Right hindlimb (tissue), 1 donor: ENCODE measurements at regions not wholly inside any gene's neighbourhood (a gene's known extent, or its start where the extent isn't known, plus 50 kb on each side); places are given as distances from the start of the nearest gene placed in this dataset.

ENCODE experiments used
- DNase-seq: peaks from one replicate; pipeline ENCODE4 v3.0.0-alpha.2; 2018

DNA sequence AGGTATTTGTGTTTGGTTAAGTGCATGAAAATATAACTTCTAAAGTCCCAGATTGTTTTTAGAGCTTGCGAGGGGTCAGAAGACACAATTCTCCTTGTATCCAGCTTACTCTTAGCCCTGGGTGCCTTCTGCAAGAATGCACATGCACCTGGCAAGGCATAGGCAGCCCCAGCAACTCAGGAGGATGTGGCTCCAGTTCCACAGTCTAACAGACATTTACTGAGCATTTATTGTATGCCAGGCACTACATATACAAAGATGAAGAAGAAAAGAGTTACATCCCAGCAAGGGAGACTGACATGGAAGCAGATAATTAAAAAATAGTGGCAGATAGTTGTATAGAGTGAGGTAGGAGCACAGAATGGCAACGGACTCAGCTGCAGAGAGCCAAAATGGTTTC is 101.1 kb upstream of the FRY start:
- DNase-seq, result no peak

DNA sequence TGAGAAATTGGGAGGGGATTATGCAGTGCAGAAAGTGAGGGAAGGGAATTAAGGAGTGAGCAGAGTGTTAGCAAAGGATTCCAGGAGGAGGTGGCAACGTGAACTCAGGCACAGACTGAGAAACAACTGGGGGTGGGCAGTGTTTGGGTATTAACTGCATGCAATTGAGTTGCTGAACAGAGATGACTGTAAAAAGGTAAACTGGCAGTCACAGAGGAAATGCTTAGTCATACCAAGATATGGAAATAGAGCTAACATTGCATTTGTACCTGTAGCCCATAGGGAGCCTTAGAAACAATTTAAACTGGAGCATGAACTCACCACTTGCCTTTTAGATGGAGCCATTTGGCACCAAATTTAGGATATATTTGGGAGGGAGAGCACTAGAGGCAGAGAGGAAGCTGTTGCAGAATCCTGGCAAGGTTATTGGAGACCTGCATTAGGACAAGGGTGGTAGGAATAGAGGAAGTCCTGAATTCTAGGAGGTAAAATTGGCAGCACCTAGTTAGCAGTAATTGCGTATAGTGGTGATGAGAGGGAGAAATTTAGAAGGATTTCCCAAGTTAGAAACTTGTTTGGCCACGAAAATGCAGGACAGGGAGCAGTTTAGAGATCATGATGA is 100.6 kb upstream of the FRY start:
- DNase-seq, result no peak

DNA sequence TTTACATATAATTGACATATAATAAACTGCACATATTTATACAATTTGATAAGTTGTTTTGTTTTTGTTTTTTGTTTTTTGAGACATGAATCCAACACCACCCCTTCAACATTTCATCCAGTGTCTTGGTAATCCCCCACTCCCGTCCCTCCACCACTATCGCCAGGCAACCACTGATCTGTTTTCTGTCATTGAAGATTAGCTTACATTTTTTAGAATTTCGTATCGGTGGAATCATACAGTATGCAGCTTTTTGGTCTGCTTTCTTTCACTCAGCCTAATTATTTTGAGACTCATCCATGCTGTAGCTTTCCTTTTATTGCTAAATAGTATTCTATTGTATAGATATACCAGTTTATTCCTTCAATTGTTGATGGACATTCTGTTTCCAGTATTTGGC is 94.1 kb upstream of the FRY start:
- DNase-seq, result no peak

GRCh38 chr13:31940076-31940475 is 91.5 kb upstream of the FRY start:
- no peak for DNase-seq

GRCh38 chr13:31943591-31943990 is 88.0 kb upstream of the FRY start:
- no peak for DNase-seq

GRCh38 chr13:31944262-31945160 is 87.1 kb upstream of the FRY start:
- no peak for DNase-seq

DNA sequence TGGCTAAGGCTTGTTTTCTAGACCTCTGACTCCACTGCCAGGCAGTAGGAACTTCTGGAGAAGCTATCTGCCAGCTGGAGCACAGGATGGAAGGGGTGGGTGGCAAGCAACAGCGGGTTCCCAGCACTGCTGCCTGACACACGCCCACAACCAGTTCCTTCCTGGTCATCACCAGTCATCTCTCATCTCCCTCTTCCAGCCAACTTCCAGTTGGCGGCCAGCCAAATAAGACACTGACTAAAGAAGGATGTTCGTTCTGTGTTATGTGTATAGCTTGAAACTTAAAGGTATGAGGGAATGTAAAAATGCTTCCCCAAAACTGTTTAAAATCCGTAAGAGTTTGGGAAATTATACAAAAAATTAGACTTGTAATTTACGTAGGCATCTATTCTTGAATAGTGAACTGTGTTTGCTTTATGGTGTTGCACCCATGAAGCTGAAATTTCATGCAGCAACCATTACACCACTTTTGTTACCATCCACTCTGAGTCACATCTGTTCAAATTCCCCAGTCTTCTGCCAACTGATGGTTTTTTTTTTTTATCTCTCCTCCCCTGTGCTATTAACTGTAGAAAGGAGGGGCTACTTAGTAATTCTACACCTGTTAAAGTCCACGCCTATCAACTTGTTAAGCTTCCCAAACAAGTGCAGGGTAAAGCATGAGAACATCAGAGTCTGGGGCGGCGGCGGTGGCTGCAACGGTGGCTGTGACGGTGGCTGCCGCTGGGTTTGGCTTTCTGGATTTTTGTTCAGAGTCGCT is 86.2 kb upstream of the FRY start:
- DNase-seq, result peak; percentile 81

- no peak for DNase-seq
Measured at GRCh38 chr13:31946091-31946770, 85.3 kb upstream of the FRY start.

- no peak for DNase-seq
Measured at GRCh38 chr13:31947105-31947504, 84.5 kb upstream of the FRY start.

DNA sequence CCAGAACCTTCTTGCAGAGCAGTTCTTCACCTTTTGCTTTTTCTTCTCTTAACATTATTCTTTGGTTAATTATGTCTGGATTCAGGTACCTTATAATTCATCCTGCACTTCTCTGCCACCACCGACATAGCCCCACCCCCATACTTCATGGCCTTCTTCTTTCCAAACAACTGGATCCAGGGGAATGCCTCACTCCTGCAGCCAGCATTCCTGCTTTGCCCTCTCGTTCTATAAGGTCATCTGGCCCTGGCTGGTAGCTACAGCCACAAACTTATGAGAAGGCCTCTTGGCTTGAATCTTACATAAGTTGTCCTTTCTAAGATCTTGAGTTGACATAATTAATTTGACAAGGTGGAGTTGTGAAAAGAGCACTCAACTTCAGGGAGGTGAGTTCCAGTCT is 84.1 kb upstream of the FRY start:
- no peak for DNase-seq

GRCh38 chr13:31949486-31949885 is 82.1 kb upstream of the FRY start:
- no peak for DNase-seq

- no peak for DNase-seq
Measured at GRCh38 chr13:31950111-31950815, 81.3 kb upstream of the FRY start.

DNA sequence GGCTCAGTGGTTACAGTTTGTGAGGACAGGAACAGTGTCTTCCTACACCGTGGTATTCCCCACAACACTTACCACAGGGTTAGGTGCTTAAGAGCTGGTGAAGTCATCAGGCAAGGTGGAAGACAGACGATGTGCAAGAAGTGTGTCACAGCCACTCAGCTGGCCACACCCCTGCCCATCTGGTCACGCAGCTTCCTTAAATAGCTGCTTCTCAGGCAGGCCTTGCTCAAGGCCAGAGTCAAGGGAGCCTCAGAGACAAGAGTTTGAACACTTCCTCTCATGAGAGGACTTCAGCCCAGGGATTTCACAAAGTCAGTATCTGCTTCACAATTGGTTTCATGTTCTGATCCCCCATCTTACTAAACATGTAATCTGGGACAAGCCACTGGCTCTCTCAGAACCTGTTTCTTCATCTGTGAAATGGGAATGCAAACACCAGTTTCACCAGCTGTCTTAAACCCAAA is 80.3 kb upstream of the FRY start:
- DNase-seq, result no peak

- no peak for DNase-seq
Measured at GRCh38 chr13:31952641-31953380, 78.8 kb upstream of the FRY start.

GRCh38 chr13:31955101-31955500 is 76.5 kb upstream of the FRY start:
- DNase-seq, result no peak

GRCh38 chr13:31955741-31956140 is 75.8 kb upstream of the FRY start:
- no peak for DNase-seq

GRCh38 chr13:31956980-31957644 is 74.5 kb upstream of the FRY start:
- DNase-seq, result no peak

DNA sequence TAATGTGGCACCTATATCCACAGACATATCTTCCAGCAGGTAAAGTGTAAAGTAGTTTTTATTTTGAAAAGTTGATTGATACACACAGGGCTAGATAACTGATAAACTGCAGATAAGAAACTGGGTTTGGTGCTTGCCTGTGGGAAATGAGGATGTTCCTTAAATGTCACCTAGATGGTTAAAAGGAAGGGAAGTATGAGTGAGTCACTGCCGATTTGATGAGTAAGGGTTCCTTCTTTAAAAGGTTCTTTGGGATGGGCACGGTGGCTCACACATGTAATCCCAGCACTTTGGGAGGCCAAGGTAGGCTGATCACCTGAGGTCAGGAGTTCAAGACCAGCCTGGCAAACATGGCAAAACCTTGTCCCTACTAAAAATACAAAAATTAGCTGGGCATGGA is 73.8 kb upstream of the FRY start:
- no peak for DNase-seq

- DNase-seq, result no peak
Measured at GRCh38 chr13:31962731-31963370, 68.7 kb upstream of the FRY start.

- DNase-seq, result no peak
Measured at GRCh38 chr13:31963631-31964030, 67.9 kb upstream of the FRY start.

- DNase-seq, result no peak
Measured at GRCh38 chr13:31964168-31964567, 67.4 kb upstream of the FRY start.
